Kidney epithelial cell (primary cell): ENCODE measurements at regions not wholly inside any gene's neighbourhood (a gene's known extent, or its start where the extent isn't known, plus 50 kb on each side); places are given as distances from the start of the nearest gene placed in this dataset.
A peak's percentile ranks its signal among the peaks of the same experiment; 100 is the strongest.

Source experiments
- DNase-seq: peaks from one replicate; pipeline ENCODE4 v3.0.0-alpha.2; 2010; ENCODE audit warnings: low read depth
- H3K27me3 ChIP-seq: 2 replicates; pipeline ENCODE4 v1.6.0; 2011; ENCODE audit warnings: low read length; ENCODE audit not compliant: control insufficient read depth, insufficient read depth
- H3K36me3 ChIP-seq: 2 replicates; pipeline ENCODE4 v1.5.1; 2011; ENCODE audit warnings: low read length; ENCODE audit not compliant: control insufficient read depth, insufficient read depth
- H3K4me3 ChIP-seq: 2 replicates; pipeline ENCODE4 v1.5.1; 2011; ENCODE audit warnings: low read depth, mild to moderate bottlenecking, control low read depth, low read length
- CTCF ChIP-seq: IDR thresholded peaks from 2 replicates; pipeline ENCODE4 v1.5.1; 2011; ENCODE audit warnings: mild to moderate bottlenecking, moderate library complexity, low read length, control low read depth, inconsistent platforms; ENCODE audit not compliant: insufficient read depth, poor library complexity, severe bottlenecking

- Histone ChIP-seq H3K27me3 (no peaks in the 10 kb centered on the region), H3K4me3 (no peak overlapping the region), H3K36me3 (no peaks in the 10 kb centered on the region)
- no peak for TF ChIP-seq CTCF
- no peak for DNase-seq
Observed at GRCh38 chr10:84805149-84805548, 476.8 kb downstream of the CCSER2 start.

GRCh38 chr10:84811113-84811512, 482.7 kb downstream of the CCSER2 start:
- Histone ChIP-seq H3K36me3 (no peaks in the 10 kb centered on the region), H3K4me3 (no peak overlapping the region), H3K27me3 (no peaks in the 10 kb centered on the region)
- no peak for TF ChIP-seq CTCF
- DNase-seq: no peak

- no peak for TF ChIP-seq CTCF
- DNase-seq: no peak
- Histone ChIP-seq H3K36me3 (no peaks in the 10 kb centered on the region), H3K27me3 (no peaks in the 10 kb centered on the region), H3K4me3 (no peak overlapping the region)
Observed at GRCh38 chr10:84818961-84819360, 490.6 kb downstream of the CCSER2 start.

GRCh38 chr10:84820120-84820519, 491.7 kb downstream of the CCSER2 start:
- no peaks in the 10 kb centered on the region for H3K27me3 ChIP-seq
- no peaks in the 10 kb centered on the region for H3K36me3 ChIP-seq
- no peak for DNase-seq
- H3K4me3 ChIP-seq: no peak overlapping the region
- peak; percentile 6 for TF ChIP-seq CTCF

- Histone ChIP-seq H3K4me3 (no peak overlapping the region), H3K36me3 (no peaks in the 10 kb centered on the region), H3K27me3 (no peaks in the 10 kb centered on the region)
- no peak for TF ChIP-seq CTCF
- DNase-seq: no peak
Observed at GRCh38 chr10:84820596-84820995, 492.2 kb downstream of the CCSER2 start.

- TF ChIP-seq CTCF: no peak
- DNase-seq: peak; percentile 1
- no peak overlapping the region for H3K4me3 ChIP-seq
- no peaks in the 10 kb centered on the region for H3K27me3 ChIP-seq
- H3K36me3 ChIP-seq: no peaks in the 10 kb centered on the region
Observed at GRCh38 chr10:84822931-84823630, 494.7 kb downstream of the CCSER2 start.
